ENCODE measurements at regions not wholly inside any gene's neighbourhood (a gene's known extent, or its start where the extent isn't known, plus 50 kb on each side); places are given as distances from the start of the nearest gene placed in this dataset.

GRCh38 chr1:37085393-37085792, 51.1 kb upstream of the GRIK3 start:
- DNase-seq (ENCODE audit: low read depth in 2 of 2), result no peak

GRCh38 chr1:37089750-37090149, 55.4 kb upstream of the GRIK3 start:
- DNase-seq (ENCODE audit: low read depth in 2 of 2), result no peak

GRCh38 chr1:37090671-37091070, 56.4 kb upstream of the GRIK3 start:
- no peak for DNase-seq (ENCODE audit: low read depth in 2 of 2)

- no peak for DNase-seq (ENCODE audit: low read depth in 2 of 2)
Observed at GRCh38 chr1:37092937-37093336, 58.6 kb upstream of the GRIK3 start.

- DNase-seq (ENCODE audit: low read depth in 2 of 2), result no peak
Observed at GRCh38 chr1:37094302-37094701, 60.0 kb upstream of the GRIK3 start.

GRCh38 chr1:37096523-37096922, 62.2 kb upstream of the GRIK3 start:
- DNase-seq (ENCODE audit: low read depth in 2 of 2), result no peak

GRCh38 chr1:37097731-37098130, 63.4 kb upstream of the GRIK3 start:
- no peak for DNase-seq (ENCODE audit: low read depth in 2 of 2)

GRCh38 chr1:37098237-37098636, 63.9 kb upstream of the GRIK3 start:
- no peak for DNase-seq (ENCODE audit: low read depth in 2 of 2)

GRCh38 chr1:37100310-37100709, 66.0 kb upstream of the GRIK3 start:
- no peak for DNase-seq (ENCODE audit: low read depth in 2 of 2)

GRCh38 chr1:37102656-37103382, 68.5 kb upstream of the GRIK3 start:
- no peak for DNase-seq (ENCODE audit: low read depth in 2 of 2)

- no peak for DNase-seq (ENCODE audit: low read depth in 2 of 2)
Observed at GRCh38 chr1:37105911-37106310, 71.6 kb upstream of the GRIK3 start.

- DNase-seq (ENCODE audit: low read depth in 2 of 2), result no peak
Observed at GRCh38 chr1:37107153-37107907, 73.0 kb upstream of the GRIK3 start.

- no peak for DNase-seq (ENCODE audit: low read depth in 2 of 2)
Observed at GRCh38 chr1:37108596-37109188, 74.4 kb upstream of the GRIK3 start.

GRCh38 chr1:37112430-37112829, 78.1 kb upstream of the GRIK3 start:
- no peak for DNase-seq (ENCODE audit: low read depth in 2 of 2)

GRCh38 chr1:37113285-37113997, 79.1 kb upstream of the GRIK3 start:
- no peak for DNase-seq (ENCODE audit: low read depth in 2 of 2)

GRCh38 chr1:37118790-37119189, 84.5 kb upstream of the GRIK3 start:
- DNase-seq (ENCODE audit: low read depth in 2 of 2), result no peak

GRCh38 chr1:37120279-37120678, 86.0 kb upstream of the GRIK3 start:
- DNase-seq (ENCODE audit: low read depth in 2 of 2), result no peak

- no peak for DNase-seq (ENCODE audit: low read depth in 2 of 2)
Observed at GRCh38 chr1:37123276-37124115, 89.2 kb upstream of the GRIK3 start.

- DNase-seq (ENCODE audit: low read depth in 2 of 2), result no peak
Observed at GRCh38 chr1:37124501-37124900, 90.2 kb upstream of the GRIK3 start.

- no peak for DNase-seq (ENCODE audit: low read depth in 2 of 2)
Observed at GRCh38 chr1:37125295-37125694, 91.0 kb upstream of the GRIK3 start.

GRCh38 chr1:37127254-37127748, 93.0 kb upstream of the GRIK3 start:
- no peak for DNase-seq (ENCODE audit: low read depth in 2 of 2)

All from stimulated activated CD8-positive, alpha-beta memory T cell treated with anti-CD3 and anti-CD28 coated beads, Interleukin-2, amount 100 ng/mL, for 48 hours (primary cell).